ENCODE measurements at regions not wholly inside any gene's neighbourhood (a gene's known extent, or its start where the extent isn't known, plus 50 kb on each side); places are given as distances from the start of the nearest gene placed in this dataset.

DNA sequence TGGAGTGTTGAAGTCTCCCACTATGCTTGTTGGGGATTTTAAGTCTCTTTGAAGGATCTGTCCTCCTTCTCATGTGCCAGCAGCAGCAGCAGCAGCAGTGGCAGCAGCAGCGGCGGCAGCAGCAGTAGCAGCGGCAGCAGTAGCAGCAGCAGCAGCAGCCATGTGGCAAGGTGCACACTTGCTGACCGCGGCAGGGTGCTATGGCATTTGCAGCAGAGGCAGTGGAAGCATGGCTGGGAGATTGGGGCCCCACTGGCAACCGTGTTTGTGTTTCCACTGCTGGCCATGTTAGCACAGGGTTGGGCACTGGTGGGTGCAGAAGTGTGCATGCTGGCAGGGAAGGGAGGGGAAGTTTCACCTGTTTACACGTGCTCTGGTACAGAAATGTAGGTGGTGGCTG lies 280.1 kb downstream of the NUP35 start:
- no peaks in the 10 kb centered on the region for H3K4me1 ChIP-seq (replicated peaks)
- DNase-seq (ENCODE audit: low spot score): no peak
- no peaks in the 10 kb centered on the region for H3K27me3 ChIP-seq (replicated peaks; ENCODE audit: insufficient read depth)
- no peaks in the 10 kb centered on the region for H3K36me3 ChIP-seq
- no peak overlapping the region for H3K27ac ChIP-seq
- WGBS: 85% methylated on average over 7 of the region's 7 CpGs
- TF ChIP-seq POLR2AphosphoS5 (IDR thresholded peaks at IDR 0.05): no peak
- no peak for TF ChIP-seq POLR2A (IDR thresholded peaks at IDR 0.05)
- TF ChIP-seq, protein P1, sequence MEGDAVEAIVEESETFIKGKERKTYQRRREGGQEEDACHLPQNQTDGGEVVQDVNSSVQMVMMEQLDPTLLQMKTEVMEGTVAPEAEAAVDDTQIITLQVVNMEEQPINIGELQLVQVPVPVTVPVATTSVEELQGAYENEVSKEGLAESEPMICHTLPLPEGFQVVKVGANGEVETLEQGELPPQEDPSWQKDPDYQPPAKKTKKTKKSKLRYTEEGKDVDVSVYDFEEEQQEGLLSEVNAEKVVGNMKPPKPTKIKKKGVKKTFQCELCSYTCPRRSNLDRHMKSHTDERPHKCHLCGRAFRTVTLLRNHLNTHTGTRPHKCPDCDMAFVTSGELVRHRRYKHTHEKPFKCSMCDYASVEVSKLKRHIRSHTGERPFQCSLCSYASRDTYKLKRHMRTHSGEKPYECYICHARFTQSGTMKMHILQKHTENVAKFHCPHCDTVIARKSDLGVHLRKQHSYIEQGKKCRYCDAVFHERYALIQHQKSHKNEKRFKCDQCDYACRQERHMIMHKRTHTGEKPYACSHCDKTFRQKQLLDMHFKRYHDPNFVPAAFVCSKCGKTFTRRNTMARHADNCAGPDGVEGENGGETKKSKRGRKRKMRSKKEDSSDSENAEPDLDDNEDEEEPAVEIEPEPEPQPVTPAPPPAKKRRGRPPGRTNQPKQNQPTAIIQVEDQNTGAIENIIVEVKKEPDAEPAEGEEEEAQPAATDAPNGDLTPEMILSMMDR (IDR thresholded peaks at IDR 0.05): no peak
- intact Hi-C loops (cut with DNase I): no loop called here
- H3K9me3 ChIP-seq: no peaks in the 10 kb centered on the region
- H3K4me3 ChIP-seq: no peak overlapping the region

DNA sequence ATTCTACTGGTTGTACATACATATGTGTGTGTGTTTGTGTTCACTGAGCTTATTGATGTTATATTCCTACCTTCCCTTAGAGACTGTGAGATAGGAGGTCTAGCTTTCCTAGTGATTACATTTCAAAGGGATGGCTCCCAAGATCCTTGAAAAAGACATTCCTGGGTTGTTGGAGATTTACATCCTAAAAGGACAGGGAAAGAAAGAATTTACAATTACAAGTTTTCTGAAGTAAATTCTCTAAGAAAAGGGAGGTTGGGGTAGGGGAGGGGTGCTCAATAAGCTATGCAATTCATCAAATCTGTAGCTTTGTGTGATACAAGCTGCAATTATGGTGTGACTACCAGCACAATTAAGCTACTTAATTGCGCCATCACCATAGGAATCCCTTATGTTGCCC lies 284.3 kb downstream of the NUP35 start:
- Histone ChIP-seq H3K36me3 (no peaks in the 10 kb centered on the region), H3K27me3 (replicated peaks; ENCODE audit: insufficient read depth) (no peaks in the 10 kb centered on the region), H3K27ac (no peak overlapping the region), H3K9me3 (no peaks in the 10 kb centered on the region), H3K4me3 (no peak overlapping the region), H3K4me1 (replicated peaks) (no peaks in the 10 kb centered on the region)
- no peak for TF ChIP-seq POLR2AphosphoS5 (IDR thresholded peaks at IDR 0.05)
- TF ChIP-seq, protein P1 (IDR thresholded peaks at IDR 0.05): no peak
- TF ChIP-seq POLR2A (IDR thresholded peaks at IDR 0.05): no peak
- intact Hi-C loops (cut with DNase I): no loop called here
- 0% methylated on average over 1 of the region's 1 CpG for WGBS
- DNase-seq (ENCODE audit: low spot score): no peak

DNA sequence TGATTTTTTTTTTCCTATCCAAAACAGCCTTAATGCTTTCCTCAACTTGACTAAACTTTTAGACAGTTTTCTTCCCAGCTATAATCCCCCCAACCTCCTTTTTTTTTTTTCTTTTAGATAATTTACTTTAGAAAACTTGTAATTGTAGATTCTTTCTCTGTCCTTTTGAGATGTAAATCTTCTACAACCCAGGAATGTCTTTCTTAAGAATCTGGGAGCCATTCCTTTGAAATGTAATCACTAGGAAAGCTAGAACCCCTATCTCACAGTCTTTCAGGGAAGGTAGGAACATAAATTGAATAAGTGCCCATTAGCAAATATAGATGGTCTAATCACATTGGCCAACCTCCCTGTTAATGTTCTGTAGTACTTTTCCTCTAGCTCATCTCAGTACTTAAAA lies 285.4 kb downstream of the NUP35 start:
- H3K27me3 ChIP-seq (replicated peaks; ENCODE audit: insufficient read depth): no peaks in the 10 kb centered on the region
- TF ChIP-seq, protein P1 (IDR thresholded peaks at IDR 0.05): no peak
- no peak for TF ChIP-seq POLR2A (IDR thresholded peaks at IDR 0.05)
- TF ChIP-seq POLR2AphosphoS5 (IDR thresholded peaks at IDR 0.05): no peak
- no peak for DNase-seq (ENCODE audit: low spot score)

DNA sequence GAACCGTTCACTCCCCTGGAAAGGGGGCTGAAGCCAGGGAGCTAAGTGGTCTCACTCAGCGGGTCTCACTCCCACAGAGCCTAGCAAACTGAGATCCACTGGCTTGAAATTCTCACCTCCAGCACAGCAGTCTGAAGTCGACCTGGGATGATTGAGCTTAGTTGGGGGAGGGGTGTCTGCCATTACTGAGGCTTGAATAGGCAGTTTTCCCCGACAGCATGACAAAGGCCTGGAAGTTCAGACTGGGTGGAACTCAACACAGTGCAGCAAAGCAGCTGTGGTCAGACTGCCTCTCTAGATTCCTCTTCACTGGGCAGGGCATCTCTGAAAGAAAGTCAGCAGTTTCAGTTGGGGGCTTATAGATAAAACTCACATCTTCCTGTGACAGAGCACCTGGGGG lies 292.5 kb downstream of the NUP35 start:
- Histone ChIP-seq H3K9me3 (no peaks in the 10 kb centered on the region), H3K27me3 (replicated peaks; ENCODE audit: insufficient read depth) (no peaks in the 10 kb centered on the region), H3K4me3 (no peak overlapping the region), H3K27ac (no peak overlapping the region), H3K4me1 (replicated peaks) (no peaks in the 10 kb centered on the region), H3K36me3 (no peaks in the 10 kb centered on the region)
- WGBS: 57% methylated on average over 4 of the region's 4 CpGs
- intact Hi-C loops (cut with DNase I): no loop called here
- DNase-seq (ENCODE audit: low spot score): no peak
- TF ChIP-seq POLR2AphosphoS5 (IDR thresholded peaks at IDR 0.05): no peak
- TF ChIP-seq POLR2A (IDR thresholded peaks at IDR 0.05): no peak
- TF ChIP-seq, protein P1 (IDR thresholded peaks at IDR 0.05): no peak

More for the DNA sequence above, 285.4 kb downstream of the NUP35 start:
- Histone ChIP-seq H3K36me3 (no peaks in the 10 kb centered on the region), H3K4me1 (replicated peaks) (no peaks in the 10 kb centered on the region), H3K9me3 (no peaks in the 10 kb centered on the region), H3K27ac (no peak overlapping the region), H3K4me3 (no peak overlapping the region)
- intact Hi-C loops (cut with DNase I): no loop called here

DNA sequence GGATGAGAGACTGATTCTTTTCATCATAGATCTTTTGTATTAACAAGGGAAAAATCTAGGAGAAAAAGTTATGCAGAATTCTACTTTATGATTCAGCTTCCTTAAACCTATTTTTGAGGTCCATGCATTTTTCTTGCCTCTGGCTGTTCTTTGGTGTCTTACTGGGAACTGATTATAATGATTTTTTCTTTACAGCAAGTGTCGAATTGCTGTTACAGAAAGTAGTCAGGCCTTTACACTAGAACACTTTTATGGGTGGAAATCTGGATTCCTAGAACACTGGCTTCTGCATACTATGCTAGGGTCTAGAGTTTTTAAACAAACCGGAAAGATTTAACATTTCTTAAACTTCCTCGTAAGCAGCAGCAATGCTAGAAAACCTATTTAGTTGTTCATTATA lies 302.6 kb downstream of the NUP35 start:
- WGBS: 68% methylated on average over 3 of the region's 3 CpGs
- Histone ChIP-seq H3K9me3 (no peaks in the 10 kb centered on the region), H3K27me3 (replicated peaks; ENCODE audit: insufficient read depth) (no peaks in the 10 kb centered on the region), H3K4me1 (replicated peaks) (no peaks in the 10 kb centered on the region), H3K27ac (no peak overlapping the region), H3K36me3 (no peaks in the 10 kb centered on the region), H3K4me3 (no peak overlapping the region)
- TF ChIP-seq, protein P1 (IDR thresholded peaks at IDR 0.05): no peak
- TF ChIP-seq POLR2A (IDR thresholded peaks at IDR 0.05) (no peak), POLR2AphosphoS5 (IDR thresholded peaks at IDR 0.05) (no peak)
- intact Hi-C loops (cut with DNase I): no loop called here
- no peak for DNase-seq (ENCODE audit: low spot score)
